Neural cell (in vitro differentiated cells): ENCODE measurements at regions not wholly inside any gene's neighbourhood (a gene's known extent, or its start where the extent isn't known, plus 50 kb on each side); places are given as distances from the start of the nearest gene placed in this dataset.

Experiments used
- H2AFZ ChIP-seq: fragments of 200-600, 300-800 bp; sonication (generic), shearing (Covaris generic); 2 replicates; pipeline ENCODE4 v1.6.0; 2014; ENCODE audit warnings: low read depth, mild to moderate bottlenecking, antibody characterized with exemption, low read length, moderate library complexity
- H3F3A ChIP-seq: fragments of 200-600 bp; shearing (Covaris generic); 2 replicates; pipeline ENCODE4 v1.6.1; 2016; ENCODE audit warnings: mild to moderate bottlenecking, moderate library complexity, mixed read lengths, antibody characterized with exemption, low read length; ENCODE audit not compliant: insufficient read depth, poor library complexity, severe bottlenecking
- H3K27ac ChIP-seq: fragments of 200-600, 300-800 bp; sonication (generic), shearing (Covaris generic); 2 replicates; pipeline ENCODE4 v1.5.1; 2014; ENCODE audit warnings: mild to moderate bottlenecking, low read length, moderate library complexity
- H3K27me3 ChIP-seq: fragments of 300-800, 200-600 bp; sonication (generic), shearing (Covaris generic); 2 replicates; pipeline ENCODE4 v1.6.0; 2014; ENCODE audit warnings: mild to moderate bottlenecking, low read depth, low read length, moderate library complexity; ENCODE audit not compliant: insufficient read depth
- H3K36me3 ChIP-seq: fragments of 300-800, 200-600 bp; sonication (generic), shearing (Covaris generic); 2 replicates; pipeline ENCODE4 v1.5.1; 2014; ENCODE audit warnings: mild to moderate bottlenecking, antibody characterized with exemption, low read length, moderate library complexity; ENCODE audit not compliant: insufficient read depth
- H3K4me2 ChIP-seq: fragments of 300-800, 200-600 bp; sonication (generic), shearing (Covaris generic); 2 replicates; pipeline ENCODE4 v1.6.0; 2014; ENCODE audit warnings: mild to moderate bottlenecking, low read length
- H3K4me3 ChIP-seq: fragments of 300-800, 200-600 bp; sonication (generic), shearing (Covaris generic); 2 replicates; pipeline ENCODE4 v1.5.1; 2014; ENCODE audit warnings: mild to moderate bottlenecking, low read length, moderate library complexity
- H3K79me2 ChIP-seq: fragments of 200-600 bp; shearing (Covaris generic); replicated peaks from 2 replicates; pipeline ENCODE4 v1.6.0; 2014; ENCODE audit warnings: mild to moderate bottlenecking, low read length, moderate library complexity; ENCODE audit not compliant: insufficient read depth
- H3K9ac ChIP-seq: fragments of 300-800, 200-600 bp; sonication (generic), shearing (Covaris generic); 2 replicates; pipeline ENCODE4 v1.6.1; 2016; ENCODE audit warnings: mild to moderate bottlenecking, low read length, mixed read lengths
- H3K9me2 ChIP-seq: fragments of 200-600 bp; shearing (Covaris generic); 2 replicates; pipeline ENCODE4 v1.6.1; 2016; ENCODE audit warnings: mild to moderate bottlenecking, low read length, mixed read lengths; ENCODE audit not compliant: insufficient read depth
- H3K9me3 ChIP-seq: fragments of 200-600, 300-800 bp; sonication (generic), shearing (Covaris generic); 2 replicates; pipeline ENCODE4 v1.6.1; 2016; ENCODE audit warnings: mild to moderate bottlenecking, mixed run types, low read length, moderate library complexity, mixed read lengths
- H4K20me1 ChIP-seq: fragments of 200-600 bp; shearing (Covaris generic); 2 replicates; pipeline ENCODE4 v1.6.1; 2016; ENCODE audit warnings: mild to moderate bottlenecking, mixed run types; ENCODE audit not compliant: insufficient read depth
- CTCF ChIP-seq: fragments of 450-650 bp; IDR thresholded peaks from 2 replicates; pipeline ENCODE4 v1.5.1; 2014; ENCODE audit warnings: antibody characterized with exemption, mild to moderate bottlenecking, moderate library complexity; ENCODE audit not compliant: poor library complexity, severe bottlenecking
- EP300 ChIP-seq: fragments of 450-650 bp; conservative IDR thresholded peaks from 2 replicates; pipeline ENCODE4 v1.6.1; 2014; ENCODE audit warnings: antibody characterized with exemption, mild to moderate bottlenecking, moderate library complexity; ENCODE audit not compliant: poor library complexity, severe bottlenecking
- EZH2 ChIP-seq: fragments of 200-600, 300-800 bp; shearing (Covaris generic), sonication (generic); IDR thresholded peaks from 2 replicates; pipeline ENCODE4 v1.6.1; 2014; ENCODE audit warnings: antibody characterized with exemption, low read length, borderline replicate concordance, mild to moderate bottlenecking; ENCODE audit not compliant: insufficient read depth, poor library complexity, severe bottlenecking
- MXI1 ChIP-seq: fragments of 450-650 bp; conservative IDR thresholded peaks from 2 replicates; pipeline ENCODE4 v1.6.1; 2014; ENCODE audit warnings: antibody characterized with exemption, mild to moderate bottlenecking; ENCODE audit not compliant: poor library complexity, severe bottlenecking
- POLR2AphosphoS5 ChIP-seq: IDR thresholded peaks from 2 replicates; pipeline ENCODE4 v1.6.1; 2012
- RAD21 ChIP-seq: fragments of 450-650 bp; conservative IDR thresholded peaks from 2 replicates; pipeline ENCODE4 v1.6.1; 2014; ENCODE audit warnings: antibody characterized with exemption, mild to moderate bottlenecking, moderate library complexity
- REST ChIP-seq: IDR thresholded peaks from 2 replicates; pipeline ENCODE4 v1.6.1; 2012; ENCODE audit warnings: borderline replicate concordance
- SMC3 ChIP-seq: fragments of 450-650 bp; conservative IDR thresholded peaks from 2 replicates; pipeline ENCODE4 v1.6.1; 2014; ENCODE audit warnings: antibody characterized with exemption, mild to moderate bottlenecking, moderate library complexity; ENCODE audit not compliant: poor library complexity
- TAF1 ChIP-seq: IDR thresholded peaks from 2 replicates; pipeline ENCODE4 v1.6.1; 2012; ENCODE audit warnings: low read depth

- Histone ChIP-seq H3K9me3 (no peaks in the 10 kb centered on the region), H3K27ac (no peak overlapping the region), H3K4me3 (no peak overlapping the region), H3K9ac (no peak overlapping the region), H3K79me2 (no peaks in the 10 kb centered on the region), H3K4me2 (no peak overlapping the region), H3K27me3 (no peaks in the 10 kb centered on the region), H4K20me1 (no peaks in the 10 kb centered on the region), H3K9me2 (no peaks in the 10 kb centered on the region), H2AFZ (no peak overlapping the region), H3K36me3 (no peaks in the 10 kb centered on the region), H3F3A (no peaks in the 10 kb centered on the region)
- no peak for TF ChIP-seq RAD21
- TF ChIP-seq CTCF: no peak
- no peak for TF ChIP-seq REST
- TF ChIP-seq MXI1: no peak
- TF ChIP-seq TAF1: no peak
- TF ChIP-seq EP300: no peak
- TF ChIP-seq SMC3: no peak
- TF ChIP-seq EZH2: no peak
- no peak for TF ChIP-seq POLR2AphosphoS5
Observed at GRCh38 chr12:58381546-58381945, 440.2 kb downstream of the ATP23 start.

GRCh38 chr12:58384196-58384595 lies 442.8 kb downstream of the ATP23 start:
- no peak for TF ChIP-seq POLR2AphosphoS5
- TF ChIP-seq EZH2: no peak
- no peak for TF ChIP-seq CTCF
- TF ChIP-seq MXI1: no peak
- no peak for TF ChIP-seq RAD21
- no peak for TF ChIP-seq REST
- no peak for TF ChIP-seq TAF1
- TF ChIP-seq SMC3: no peak
- TF ChIP-seq EP300: no peak
- Histone ChIP-seq H3K9me3 (no peaks in the 10 kb centered on the region), H3K9ac (no peak overlapping the region), H3K27me3 (no peaks in the 10 kb centered on the region), H3K79me2 (no peaks in the 10 kb centered on the region), H3K9me2 (no peaks in the 10 kb centered on the region), H3K4me3 (no peak overlapping the region), H3K4me2 (no peak overlapping the region), H2AFZ (no peak overlapping the region), H3K27ac (no peak overlapping the region), H4K20me1 (no peaks in the 10 kb centered on the region), H3F3A (no peaks in the 10 kb centered on the region), H3K36me3 (no peaks in the 10 kb centered on the region)
